Activated CD8-positive, alpha-beta T cell treated with anti-CD3 and anti-CD28 coated beads for 36 hours (primary cell): ENCODE measurements at regions not wholly inside any gene's neighbourhood (a gene's known extent, or its start where the extent isn't known, plus 50 kb on each side); places are given as distances from the start of the nearest gene placed in this dataset.

Source experiments
- ATAC-seq: fragments of 200-7000 bp; cut with Tn5 transposase; one replicate; pipeline ENCODE4 v1.10.0; 2021; ENCODE audit warnings: mild to moderate bottlenecking, moderate library complexity
- CTCF ChIA-PET: fragments of 350-600 bp; sonication (Branson Sonifier 250); formaldehyde crosslinking; loops from one replicate; lab custom pipeline; 2021; ENCODE audit warnings: antibody characterized with exemption; lab: Charles Lee
- POLR2A ChIA-PET: fragments of 350-600 bp; sonication (Branson Sonifier 250); formaldehyde crosslinking; loops from one replicate; lab custom pipeline; 2021; ENCODE audit warnings: antibody characterized with exemption; lab: Charles Lee
- DNase-seq: peaks from one replicate; pipeline ENCODE4 v3.0.0-alpha.2; 2020
- H3K27ac Mint-ChIP-seq: one replicate; pipeline ENCODE4 v1.8.0; 2021; ENCODE audit warnings: mild to moderate bottlenecking, mixed read lengths
- H3K27me3 Mint-ChIP-seq: one replicate; pipeline ENCODE4 v1.8.0; 2021; ENCODE audit warnings: mixed read lengths
- H3K36me3 Mint-ChIP-seq: one replicate; pipeline ENCODE4 v1.8.0; 2021; ENCODE audit warnings: low read depth, mixed read lengths
- H3K4me1 Mint-ChIP-seq: one replicate; pipeline ENCODE4 v1.8.0; 2021; ENCODE audit warnings: low read depth, mixed read lengths
- H3K4me3 Mint-ChIP-seq: one replicate; pipeline ENCODE4 v1.8.0; 2021; ENCODE audit warnings: mild to moderate bottlenecking, moderate library complexity, mixed read lengths
- H3K9me3 Mint-ChIP-seq: one replicate; pipeline ENCODE4 v1.8.0; 2021; ENCODE audit warnings: mixed read lengths
- CTCF ChIP-seq: fragments of 200-600 bp; IDR thresholded peaks from one replicate; pipeline ENCODE4 v1.8.0; 2022; ENCODE audit warnings: antibody characterized with exemption, mild to moderate bottlenecking
- intact Hi-C: fragments of 100-400 bp; cut with micrococcal nuclease; formaldehyde crosslinking; loops from one replicate; pipeline ENCODE4 v1.10.0; 2022

GRCh38 chr3:28890373-28890772, 390.5 kb upstream of the RBMS3 start:
- POLR2A ChIA-PET: interaction anchor here (0.7 kb wide), 1 partner anchor 153 kb away, joined by 3 read pairs; no protein-coding TSS in a partner anchor
- no peak overlapping the region for H3K4me3 Mint-ChIP-seq
- H3K4me1 Mint-ChIP-seq: no peaks in the 10 kb centered on the region
- no peak for TF ChIP-seq CTCF
- CTCF ChIA-PET: no interaction called here
- no peak for DNase-seq
- intact Hi-C loops: no loop called here
- H3K36me3 Mint-ChIP-seq: no peaks in the 10 kb centered on the region
- peaks cover 2% of the 10 kb centered on the region for H3K27me3 Mint-ChIP-seq
- no peak for ATAC-seq
- H3K27ac Mint-ChIP-seq: no peak overlapping the region
- H3K9me3 Mint-ChIP-seq: no peaks in the 10 kb centered on the region

- Mint-ChIP-seq H3K4me1 (no peaks in the 10 kb centered on the region), H3K27me3 (peaks cover 2% of the 10 kb centered on the region), H3K36me3 (no peaks in the 10 kb centered on the region), H3K27ac (no peak overlapping the region), H3K4me3 (no peak overlapping the region), H3K9me3 (no peaks in the 10 kb centered on the region)
- ATAC-seq: no peak
- POLR2A ChIA-PET: no interaction called here
- TF ChIP-seq CTCF: no peak
- CTCF ChIA-PET: no interaction called here
- intact Hi-C loops: no loop called here
- no peak for DNase-seq
These were observed 389.4 kb upstream of the RBMS3 start for GRCh38 chr3:28891485-28891884.

- intact Hi-C loops: no loop called here
- DNase-seq (no peak), ATAC-seq (no peak)
- no peaks in the 10 kb centered on the region for H3K9me3 Mint-ChIP-seq
- POLR2A ChIA-PET: no interaction called here
- no peak for TF ChIP-seq CTCF
- H3K27ac Mint-ChIP-seq: no peak overlapping the region
- H3K36me3 Mint-ChIP-seq: no peaks in the 10 kb centered on the region
- no peak overlapping the region for H3K4me3 Mint-ChIP-seq
- no peaks in the 10 kb centered on the region for H3K4me1 Mint-ChIP-seq
- CTCF ChIA-PET: no interaction called here
- peaks cover 1% of the 10 kb centered on the region for H3K27me3 Mint-ChIP-seq
These were observed 380.6 kb upstream of the RBMS3 start for GRCh38 chr3:28900301-28900700.

GRCh38 chr3:28901018-28901417, 379.9 kb upstream of the RBMS3 start:
- Mint-ChIP-seq H3K4me1 (no peaks in the 10 kb centered on the region), H3K27ac (no peak overlapping the region), H3K9me3 (no peaks in the 10 kb centered on the region), H3K27me3 (peaks cover 1% of the 10 kb centered on the region), H3K36me3 (no peaks in the 10 kb centered on the region), H3K4me3 (no peak overlapping the region)
- ChIA-PET POLR2A (no interaction called here), CTCF (no interaction called here)
- intact Hi-C loops: no loop called here
- ATAC-seq (no peak), DNase-seq (no peak)
- no peak for TF ChIP-seq CTCF

GRCh38 chr3:28903171-28903601, 377.7 kb upstream of the RBMS3 start:
- CTCF ChIA-PET: no interaction called here
- Mint-ChIP-seq H3K4me3 (no peak overlapping the region), H3K4me1 (no peaks in the 10 kb centered on the region), H3K27me3 (peaks cover 3% of the 10 kb centered on the region), H3K27ac (no peak overlapping the region), H3K36me3 (no peaks in the 10 kb centered on the region), H3K9me3 (no peaks in the 10 kb centered on the region)
- intact Hi-C loops: no loop called here
- TF ChIP-seq CTCF: no peak
- POLR2A ChIA-PET: no interaction called here
- DNase-seq (no peak), ATAC-seq (no peak)
